ENCODE measurements at regions not wholly inside any gene's neighbourhood (a gene's known extent, or its start where the extent isn't known, plus 50 kb on each side); places are given as distances from the start of the nearest gene placed in this dataset.

DNA sequence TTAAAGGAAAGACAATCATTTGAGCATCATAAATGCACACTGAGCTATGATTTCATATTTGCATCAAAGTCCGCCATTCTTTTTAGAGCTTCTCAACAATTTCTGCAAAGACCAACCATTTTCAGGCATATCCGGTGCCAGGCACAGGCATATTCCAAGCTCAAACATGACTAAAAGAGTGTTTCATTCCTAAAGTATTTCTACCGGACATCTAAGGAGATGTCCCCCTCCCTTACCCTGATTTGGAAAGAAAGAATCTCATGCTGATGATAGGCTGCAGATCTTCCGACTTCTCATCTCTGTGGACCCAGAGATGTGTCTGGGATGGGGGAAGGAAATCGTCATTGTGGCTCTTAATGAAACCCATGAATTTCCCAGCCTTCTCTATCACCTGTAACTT is 600.5 kb upstream of the MGMT start:
- DNase-seq: no peak

- no peak for DNase-seq
Observed at GRCh38 chr10:128867210-128867609, 599.8 kb upstream of the MGMT start.

- DNase-seq: no peak
Observed at GRCh38 chr10:128867819-128868218, 599.2 kb upstream of the MGMT start.

- DNase-seq: no peak
Observed at GRCh38 chr10:128868481-128868880, 598.6 kb upstream of the MGMT start.

DNA sequence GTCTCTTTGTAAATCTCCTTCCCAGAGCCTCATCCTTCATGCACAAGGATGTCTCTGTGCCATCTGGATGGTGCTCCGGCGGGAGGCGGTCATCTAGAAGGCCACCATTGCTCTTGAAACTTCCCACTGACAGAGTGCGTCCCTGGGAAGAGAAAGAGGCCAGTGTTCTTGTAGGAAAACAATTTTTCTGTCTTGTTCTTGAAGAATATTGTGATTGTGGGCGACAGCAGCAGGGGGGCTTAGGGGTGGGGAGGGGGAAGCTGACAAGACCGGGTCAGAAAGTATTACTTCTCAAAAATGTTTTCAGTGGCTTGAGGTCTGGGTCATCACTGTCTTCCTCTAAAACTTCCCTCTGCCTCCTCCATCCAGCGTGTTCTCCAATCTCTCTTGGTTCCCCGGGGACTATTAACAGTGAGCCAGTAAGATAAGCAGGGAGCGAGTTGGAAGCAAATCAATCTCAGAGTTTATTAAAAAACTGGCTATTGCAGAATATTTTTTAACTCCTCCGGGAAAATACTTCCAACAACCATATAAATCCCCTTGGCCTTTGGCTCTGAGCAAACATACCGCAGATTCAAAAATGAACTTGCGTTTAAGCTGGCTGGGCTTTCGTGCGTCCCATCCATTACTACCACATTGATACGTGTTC is 597.8 kb upstream of the MGMT start:
- DNase-seq: no peak

GRCh38 chr10:128870830-128871597 is 596.0 kb upstream of the MGMT start:
- no peak for DNase-seq

DNA sequence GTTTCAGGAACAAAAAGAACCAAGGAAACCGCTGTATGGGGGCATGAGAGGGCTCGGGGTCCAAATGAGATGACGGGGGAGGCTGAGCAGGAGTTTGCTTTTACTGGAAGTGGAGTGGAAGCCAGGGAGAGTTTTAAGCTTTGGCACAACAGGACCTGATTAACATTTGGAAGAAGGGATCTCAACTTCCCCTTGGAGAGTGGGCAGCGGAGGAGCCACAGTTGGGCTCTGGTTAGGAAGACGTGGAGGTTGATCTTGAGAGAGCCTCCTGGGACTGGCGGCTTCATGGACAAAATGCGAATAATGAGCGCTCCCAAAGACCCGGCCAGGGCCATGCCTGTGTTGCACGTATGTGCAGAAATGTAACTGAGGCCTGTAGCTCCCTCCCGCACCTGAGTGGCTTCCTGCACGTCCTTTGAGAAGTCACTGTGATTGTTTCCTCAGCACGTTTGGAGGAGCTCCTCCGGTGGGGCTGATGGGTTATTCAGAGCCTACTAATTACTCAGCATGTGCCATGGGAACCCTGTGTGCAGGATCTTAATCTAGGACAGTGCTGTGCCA is 595.3 kb upstream of the MGMT start:
- DNase-seq: no peak

DNA sequence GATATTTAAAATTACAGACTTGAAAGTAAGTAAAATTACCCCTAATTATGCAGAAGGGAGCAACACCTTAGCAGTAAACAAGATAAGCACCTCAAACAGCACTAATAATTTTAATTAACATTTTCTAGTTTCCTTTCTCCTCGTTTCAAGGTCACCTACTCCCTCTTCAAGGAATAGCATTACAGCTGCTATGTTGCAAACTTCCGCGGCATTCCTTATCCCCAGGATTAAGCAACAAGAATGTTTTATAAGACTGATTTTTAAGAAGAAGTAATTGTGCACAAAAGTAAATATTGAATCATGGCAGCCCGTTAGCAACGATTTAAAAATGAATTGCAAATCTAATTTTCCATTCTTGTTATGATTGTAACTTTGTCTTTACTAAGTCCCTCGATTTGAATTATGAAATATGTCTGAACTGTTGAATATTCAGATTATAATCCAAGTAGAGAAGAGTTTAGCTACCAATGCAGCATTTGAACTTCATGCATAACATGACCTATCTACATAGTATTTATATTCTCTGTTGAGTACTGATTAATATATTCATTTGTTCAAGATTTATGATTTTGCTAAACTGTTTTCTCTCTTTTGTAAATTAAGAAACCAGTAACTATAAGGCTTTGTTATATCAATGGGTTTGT is 593.5 kb upstream of the MGMT start:
- no peak for DNase-seq

GRCh38 chr10:128874331-128874730 is 592.7 kb upstream of the MGMT start:
- no peak for DNase-seq

DNA sequence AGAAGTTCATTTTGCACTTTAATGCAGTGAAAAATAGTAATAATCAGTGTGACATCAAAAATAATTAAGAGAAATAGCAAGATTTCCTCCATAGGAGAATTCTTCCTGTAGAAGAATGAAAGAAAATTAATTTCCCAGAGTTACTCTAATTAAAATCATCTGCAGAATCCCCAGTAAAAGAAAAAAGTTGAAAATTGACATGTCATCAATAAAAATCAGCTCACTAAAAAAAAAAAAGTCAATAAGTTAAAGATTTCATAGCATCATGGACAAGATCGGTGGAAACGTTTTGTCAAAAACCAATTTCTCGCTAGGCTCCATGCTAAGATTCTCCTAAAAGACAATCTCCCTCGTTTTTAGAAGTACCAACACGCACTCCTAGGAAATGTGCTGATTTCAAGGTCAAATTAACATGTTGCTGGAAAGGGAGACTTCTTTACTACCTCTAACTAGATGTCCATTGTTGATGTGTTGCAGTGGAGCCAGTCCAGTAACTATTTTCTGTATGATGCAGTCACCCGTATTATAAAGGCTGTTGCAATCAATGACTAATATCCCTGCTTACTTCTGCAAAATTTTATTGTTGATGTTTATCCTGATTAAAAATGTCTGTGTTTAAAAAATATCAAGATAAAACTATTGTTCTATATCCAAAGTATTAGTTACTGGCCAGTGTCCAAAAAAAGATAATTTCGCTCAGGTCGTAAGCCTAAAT is 591.9 kb upstream of the MGMT start:
- DNase-seq: no peak

GRCh38 chr10:128875956-128876736 is 590.9 kb upstream of the MGMT start:
- DNase-seq: no peak

GRCh38 chr10:128877141-128877540 is 589.9 kb upstream of the MGMT start:
- no peak for DNase-seq

GRCh38 chr10:128877936-128878335 is 589.1 kb upstream of the MGMT start:
- DNase-seq: no peak

DNA sequence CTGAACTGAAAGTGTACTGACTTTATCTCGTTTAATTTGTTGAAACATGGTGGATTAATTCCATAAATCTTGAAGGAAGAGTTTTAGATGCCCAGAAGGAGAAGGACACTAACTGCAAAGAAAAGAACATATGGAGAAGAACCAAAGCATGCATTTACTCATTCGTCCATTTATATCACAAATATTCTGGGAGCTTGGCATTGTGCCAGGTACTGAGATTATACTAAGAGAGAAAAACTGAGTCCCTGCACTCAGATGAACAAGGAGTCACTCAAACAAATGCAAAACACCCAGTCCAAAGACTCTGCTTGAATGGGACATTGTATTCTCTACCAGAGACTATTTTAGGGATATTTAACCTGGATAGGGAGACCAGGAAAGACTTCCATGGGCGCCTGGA is 588.0 kb upstream of the MGMT start:
- DNase-seq: no peak

- DNase-seq: no peak
Observed at GRCh38 chr10:128879441-128880140, 587.5 kb upstream of the MGMT start.

GRCh38 chr10:128880159-128880725 is 586.8 kb upstream of the MGMT start:
- DNase-seq: no peak

- no peak for DNase-seq
Observed at GRCh38 chr10:128881086-128881485, 586.0 kb upstream of the MGMT start.

- DNase-seq: no peak
Observed at GRCh38 chr10:128883231-128884032, 583.6 kb upstream of the MGMT start.

DNA sequence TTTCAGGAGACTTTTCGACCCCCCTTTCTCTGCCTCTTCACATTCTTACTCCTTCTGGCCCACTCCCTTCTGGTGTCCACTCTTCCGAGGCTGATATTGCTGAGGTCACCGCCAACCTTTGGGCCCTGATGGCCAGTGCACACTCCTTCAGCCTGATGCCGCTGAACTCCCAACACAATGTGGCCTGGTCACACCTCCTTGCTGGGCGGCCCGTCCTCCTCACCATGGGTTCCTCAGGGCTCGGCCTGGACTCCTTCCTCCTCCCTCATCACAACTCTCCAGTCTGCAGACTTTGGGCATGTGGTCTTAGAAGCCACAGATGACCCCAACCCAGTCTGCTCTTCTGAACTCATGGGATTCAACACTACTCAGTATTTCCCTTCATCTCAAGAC is 583.0 kb upstream of the MGMT start:
- no peak for DNase-seq

- no peak for DNase-seq
Observed at GRCh38 chr10:128884496-128885072, 582.5 kb upstream of the MGMT start.

All from CD4-positive, alpha-beta T cell treated with Interleukin-4 for 1 hour (primary cell).